ENCODE measurements at regions not wholly inside any gene's neighbourhood (a gene's known extent, or its start where the extent isn't known, plus 50 kb on each side); places are given as distances from the start of the nearest gene placed in this dataset.
"Not testable (repeated sequence)": the region's sequence is repeated elsewhere in the genome, so short reads cannot be mapped to it uniquely, and the experiment has no call there.

GRCh38 chr9:67269692-67270091 is 277.3 kb upstream of the SPATA31A3 start:
- not testable (repeated sequence) for H3K27ac Mint-ChIP-seq, H3K36me3 Mint-ChIP-seq, H3K27me3 Mint-ChIP-seq, H3K4me1 Mint-ChIP-seq, H3K4me3 Mint-ChIP-seq, H3K9me3 Mint-ChIP-seq, ATAC-seq

- H3K4me1 Mint-ChIP-seq, H3K9me3 Mint-ChIP-seq, ATAC-seq, H3K27ac Mint-ChIP-seq, H3K36me3 Mint-ChIP-seq, H3K4me3 Mint-ChIP-seq, H3K27me3 Mint-ChIP-seq: not testable (repeated sequence)
These were observed 265.5 kb upstream of the SPATA31A3 start for GRCh38 chr9:67257894-67258293.

- not testable (repeated sequence) for H3K36me3 Mint-ChIP-seq, ATAC-seq, H3K27ac Mint-ChIP-seq, H3K4me3 Mint-ChIP-seq, H3K4me1 Mint-ChIP-seq, H3K27me3 Mint-ChIP-seq, H3K9me3 Mint-ChIP-seq
These were observed 256.6 kb upstream of the SPATA31A3 start for GRCh38 chr9:67248967-67249366.

GRCh38 chr9:67212073-67212472 is 219.7 kb upstream of the SPATA31A3 start:
- not testable (repeated sequence) for H3K9me3 Mint-ChIP-seq, H3K27me3 Mint-ChIP-seq, ATAC-seq, H3K36me3 Mint-ChIP-seq, H3K4me1 Mint-ChIP-seq, H3K4me3 Mint-ChIP-seq, H3K27ac Mint-ChIP-seq

GRCh38 chr9:67210842-67211241 is 218.5 kb upstream of the SPATA31A3 start:
- not testable (repeated sequence) for H3K4me1 Mint-ChIP-seq, H3K36me3 Mint-ChIP-seq, H3K27me3 Mint-ChIP-seq, H3K4me3 Mint-ChIP-seq, H3K27ac Mint-ChIP-seq, H3K9me3 Mint-ChIP-seq, ATAC-seq

GRCh38 chr9:67208831-67209437 is 216.6 kb upstream of the SPATA31A3 start:
- not testable (repeated sequence) for H3K27ac Mint-ChIP-seq, H3K9me3 Mint-ChIP-seq, H3K27me3 Mint-ChIP-seq, H3K36me3 Mint-ChIP-seq, H3K4me3 Mint-ChIP-seq, H3K4me1 Mint-ChIP-seq, ATAC-seq

GRCh38 chr9:67196135-67196534 is 203.8 kb upstream of the SPATA31A3 start:
- H3K4me1 Mint-ChIP-seq, H3K9me3 Mint-ChIP-seq, H3K27me3 Mint-ChIP-seq, H3K27ac Mint-ChIP-seq, H3K36me3 Mint-ChIP-seq, ATAC-seq, H3K4me3 Mint-ChIP-seq: not testable (repeated sequence)

- H3K9me3 Mint-ChIP-seq, H3K4me3 Mint-ChIP-seq, H3K27me3 Mint-ChIP-seq, H3K36me3 Mint-ChIP-seq, ATAC-seq, H3K4me1 Mint-ChIP-seq, H3K27ac Mint-ChIP-seq: not testable (repeated sequence)
These were observed 203.0 kb upstream of the SPATA31A3 start for GRCh38 chr9:67195357-67195756.

- not testable (repeated sequence) for H3K27ac Mint-ChIP-seq, H3K36me3 Mint-ChIP-seq, H3K4me1 Mint-ChIP-seq, H3K4me3 Mint-ChIP-seq, H3K9me3 Mint-ChIP-seq, H3K27me3 Mint-ChIP-seq
- ATAC-seq, result peak; percentile 53
These were observed 186.8 kb upstream of the SPATA31A3 start for GRCh38 chr9:67179185-67179584.

GRCh38 chr9:67175167-67175566 is 182.8 kb upstream of the SPATA31A3 start:
- not testable (repeated sequence) for H3K27ac Mint-ChIP-seq, H3K4me1 Mint-ChIP-seq, ATAC-seq, H3K4me3 Mint-ChIP-seq, H3K36me3 Mint-ChIP-seq, H3K9me3 Mint-ChIP-seq, H3K27me3 Mint-ChIP-seq

- not testable (repeated sequence) for ATAC-seq, H3K4me3 Mint-ChIP-seq, H3K27me3 Mint-ChIP-seq, H3K4me1 Mint-ChIP-seq, H3K9me3 Mint-ChIP-seq, H3K36me3 Mint-ChIP-seq, H3K27ac Mint-ChIP-seq
These were observed 179.4 kb upstream of the SPATA31A3 start for GRCh38 chr9:67171721-67172120.

- H3K27ac Mint-ChIP-seq, H3K4me1 Mint-ChIP-seq, H3K36me3 Mint-ChIP-seq, ATAC-seq, H3K9me3 Mint-ChIP-seq, H3K4me3 Mint-ChIP-seq, H3K27me3 Mint-ChIP-seq: not testable (repeated sequence)
These were observed 176.3 kb upstream of the SPATA31A3 start for GRCh38 chr9:67168530-67169157.

- ATAC-seq, H3K4me1 Mint-ChIP-seq, H3K4me3 Mint-ChIP-seq, H3K36me3 Mint-ChIP-seq, H3K9me3 Mint-ChIP-seq, H3K27me3 Mint-ChIP-seq, H3K27ac Mint-ChIP-seq: not testable (repeated sequence)
These were observed 174.0 kb upstream of the SPATA31A3 start for GRCh38 chr9:67166335-67166734.

GRCh38 chr9:67162827-67163226 is 170.5 kb upstream of the SPATA31A3 start:
- H3K4me3 Mint-ChIP-seq, ATAC-seq, H3K27ac Mint-ChIP-seq, H3K4me1 Mint-ChIP-seq, H3K36me3 Mint-ChIP-seq, H3K9me3 Mint-ChIP-seq, H3K27me3 Mint-ChIP-seq: not testable (repeated sequence)

GRCh38 chr9:67155218-67155617 is 162.9 kb upstream of the SPATA31A3 start:
- ATAC-seq, H3K27ac Mint-ChIP-seq, H3K4me1 Mint-ChIP-seq, H3K9me3 Mint-ChIP-seq, H3K27me3 Mint-ChIP-seq, H3K36me3 Mint-ChIP-seq, H3K4me3 Mint-ChIP-seq: not testable (repeated sequence)

GRCh38 chr9:67153501-67153900 is 161.2 kb upstream of the SPATA31A3 start:
- not testable (repeated sequence) for ATAC-seq, H3K36me3 Mint-ChIP-seq, H3K9me3 Mint-ChIP-seq, H3K4me3 Mint-ChIP-seq, H3K27ac Mint-ChIP-seq, H3K4me1 Mint-ChIP-seq, H3K27me3 Mint-ChIP-seq

All from stimulated activated memory B cell treated with anti-CD40 and anti-IgM and Interleukin-4, amounts not matched to agents 10 μg/mL and 1 μg/mL and 100 μg/mL, for 72 hours (primary cell).